DOHH2 (cell line): ENCODE measurements at regions not wholly inside any gene's neighbourhood (a gene's known extent, or its start where the extent isn't known, plus 50 kb on each side); places are given as distances from the start of the nearest gene placed in this dataset.

Source experiments
- EZH2phosphoT487 ChIP-seq: fragments of 200-600 bp; sonication (generic); IDR thresholded peaks from 2 replicates; pipeline ENCODE4 v1.6.1; 2017; ENCODE audit warnings: borderline replicate concordance, mild to moderate bottlenecking, antibody characterized with exemption, low read length, moderate library complexity, mixed read lengths
- TF ChIP-seq, protein P1 (sequence below): fragments of 200-600 bp; sonication (generic); IDR thresholded peaks from one replicate; pipeline ENCODE4 v1.5.1; 2014; ENCODE audit warnings: antibody characterized with exemption, mild to moderate bottlenecking, low read depth, low read length; ENCODE audit not compliant: poor library complexity, severe bottlenecking

DNA sequence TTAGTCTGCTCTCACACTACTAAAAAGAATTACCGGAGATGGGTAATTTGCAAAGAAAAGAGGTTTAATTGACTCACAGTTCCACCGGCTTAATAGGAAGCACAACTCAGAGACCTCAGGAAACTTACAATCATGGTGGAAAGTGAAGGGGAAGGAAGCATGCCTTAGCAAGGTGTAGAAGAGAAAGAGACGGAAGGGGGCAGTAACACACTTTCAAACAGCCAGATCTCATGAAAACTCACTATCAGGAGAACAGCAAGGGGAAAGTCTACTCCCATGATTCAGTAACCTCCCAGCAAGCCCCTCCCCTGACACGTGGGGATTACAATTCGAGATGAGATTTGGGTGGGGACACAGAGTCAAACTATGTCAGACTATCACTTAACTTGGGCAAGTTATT is 236.6 kb upstream of the ANO3 start:
- TF ChIP-seq EZH2phosphoT487: no peak
- TF ChIP-seq, protein P1, sequence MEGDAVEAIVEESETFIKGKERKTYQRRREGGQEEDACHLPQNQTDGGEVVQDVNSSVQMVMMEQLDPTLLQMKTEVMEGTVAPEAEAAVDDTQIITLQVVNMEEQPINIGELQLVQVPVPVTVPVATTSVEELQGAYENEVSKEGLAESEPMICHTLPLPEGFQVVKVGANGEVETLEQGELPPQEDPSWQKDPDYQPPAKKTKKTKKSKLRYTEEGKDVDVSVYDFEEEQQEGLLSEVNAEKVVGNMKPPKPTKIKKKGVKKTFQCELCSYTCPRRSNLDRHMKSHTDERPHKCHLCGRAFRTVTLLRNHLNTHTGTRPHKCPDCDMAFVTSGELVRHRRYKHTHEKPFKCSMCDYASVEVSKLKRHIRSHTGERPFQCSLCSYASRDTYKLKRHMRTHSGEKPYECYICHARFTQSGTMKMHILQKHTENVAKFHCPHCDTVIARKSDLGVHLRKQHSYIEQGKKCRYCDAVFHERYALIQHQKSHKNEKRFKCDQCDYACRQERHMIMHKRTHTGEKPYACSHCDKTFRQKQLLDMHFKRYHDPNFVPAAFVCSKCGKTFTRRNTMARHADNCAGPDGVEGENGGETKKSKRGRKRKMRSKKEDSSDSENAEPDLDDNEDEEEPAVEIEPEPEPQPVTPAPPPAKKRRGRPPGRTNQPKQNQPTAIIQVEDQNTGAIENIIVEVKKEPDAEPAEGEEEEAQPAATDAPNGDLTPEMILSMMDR: no peak
